ENCODE measurements at regions not wholly inside any gene's neighbourhood (a gene's known extent, or its start where the extent isn't known, plus 50 kb on each side); places are given as distances from the start of the nearest gene placed in this dataset.

GRCh38 chr11:80214413-80214812 is 773.6 kb upstream of the TENM4 start:
- TF ChIP-seq POLR2A (IDR thresholded peaks at IDR 0.05) (no peak), CTCF (IDR thresholded peaks at IDR 0.05) (no peak)
- intact Hi-C loops (cut with DNase I), result no loop called here
- Histone ChIP-seq H3K27me3 (no peaks in the 10 kb centered on the region), H3K4me1 (no peaks in the 10 kb centered on the region), H3K27ac (no peak overlapping the region), H3K36me3 (no peaks in the 10 kb centered on the region), H3K4me3 (no peak overlapping the region), H3K9me3 (no peaks in the 10 kb centered on the region)
- DNase-seq, result no peak
- 51 to 88% methylated on average over 1 to 2 of the region's 2 CpGs for WGBS, 2 donors

- no peak overlapping the region for H3K27ac ChIP-seq
- H3K9me3 ChIP-seq, result no peaks in the 10 kb centered on the region
- 53 to 58% methylated on average over 3 of the region's 3 CpGs for WGBS, 2 donors
- intact Hi-C loops (cut with DNase I), result no loop called here
- no peak for DNase-seq
- no peaks in the 10 kb centered on the region for H3K36me3 ChIP-seq
- H3K27me3 ChIP-seq, result no peaks in the 10 kb centered on the region
- no peak overlapping the region for H3K4me3 ChIP-seq
- TF ChIP-seq CTCF (IDR thresholded peaks at IDR 0.05) (no peak), POLR2A (IDR thresholded peaks at IDR 0.05) (no peak)
- H3K4me1 ChIP-seq, result no peaks in the 10 kb centered on the region
These were observed 770.8 kb upstream of the TENM4 start for GRCh38 chr11:80211673-80212072.

- Histone ChIP-seq H3K9me3 (no peaks in the 10 kb centered on the region), H3K4me3 (no peak overlapping the region), H3K27ac (no peak overlapping the region), H3K27me3 (no peaks in the 10 kb centered on the region), H3K36me3 (no peaks in the 10 kb centered on the region), H3K4me1 (no peaks in the 10 kb centered on the region)
- TF ChIP-seq CTCF (IDR thresholded peaks at IDR 0.05), result no peak
- TF ChIP-seq POLR2A (IDR thresholded peaks at IDR 0.05), result no peak
- no peak for DNase-seq
- intact Hi-C loops (cut with DNase I), result no loop called here
These were observed 763.2 kb upstream of the TENM4 start for GRCh38 chr11:80204021-80204420.

- Histone ChIP-seq H3K4me1 (no peaks in the 10 kb centered on the region), H3K27ac (no peak overlapping the region), H3K27me3 (no peaks in the 10 kb centered on the region), H3K36me3 (no peaks in the 10 kb centered on the region), H3K4me3 (no peak overlapping the region), H3K9me3 (no peaks in the 10 kb centered on the region)
- intact Hi-C loops (cut with DNase I), result no loop called here
- no peak for DNase-seq
- WGBS, 2 donors, result 55 to 73% methylated on average over 4 of the region's 4 CpGs
- TF ChIP-seq CTCF (IDR thresholded peaks at IDR 0.05), result no peak
- no peak for TF ChIP-seq POLR2A (IDR thresholded peaks at IDR 0.05)
These were observed 756.2 kb upstream of the TENM4 start for GRCh38 chr11:80196932-80197554.

GRCh38 chr11:80196041-80196440 is 755.2 kb upstream of the TENM4 start:
- H3K4me1 ChIP-seq, result no peaks in the 10 kb centered on the region
- H3K9me3 ChIP-seq, result no peaks in the 10 kb centered on the region
- H3K36me3 ChIP-seq, result no peaks in the 10 kb centered on the region
- H3K27ac ChIP-seq, result no peak overlapping the region
- H3K4me3 ChIP-seq, result no peak overlapping the region
- no peak for DNase-seq
- TF ChIP-seq POLR2A (IDR thresholded peaks at IDR 0.05), result no peak
- TF ChIP-seq CTCF (IDR thresholded peaks at IDR 0.05), result no peak
- H3K27me3 ChIP-seq, result no peaks in the 10 kb centered on the region
- intact Hi-C loops (cut with DNase I), result no loop called here
